ENCODE measurements at regions not wholly inside any gene's neighbourhood (a gene's known extent, or its start where the extent isn't known, plus 50 kb on each side); places are given as distances from the start of the nearest gene placed in this dataset.
"Not testable (repeated sequence)": the region's sequence is repeated elsewhere in the genome, so short reads cannot be mapped to it uniquely, and the experiment has no call there.

- no peak for DNase-seq (ENCODE audit: low spot score)
These were observed 102.6 kb downstream of the LHFPL1 start for GRCh38 chrX:112577146-112577545.

- no peak for DNase-seq (ENCODE audit: low spot score)
These were observed 108.3 kb downstream of the LHFPL1 start for GRCh38 chrX:112571388-112571787.

- no peak for DNase-seq (ENCODE audit: low spot score)
These were observed 123.9 kb downstream of the LHFPL1 start for GRCh38 chrX:112555831-112556230.

GRCh38 chrX:112545051-112545450 lies 134.7 kb downstream of the LHFPL1 start:
- no peak for DNase-seq (ENCODE audit: low spot score)

GRCh38 chrX:112536544-112536943 lies 143.2 kb downstream of the LHFPL1 start:
- no peak for DNase-seq (ENCODE audit: low spot score)

GRCh38 chrX:112527903-112528302 lies 151.8 kb downstream of the LHFPL1 start:
- no peak for DNase-seq (ENCODE audit: low spot score)

GRCh38 chrX:112521676-112522075 lies 158.1 kb downstream of the LHFPL1 start:
- no peak for DNase-seq (ENCODE audit: low spot score)

- DNase-seq (ENCODE audit: low spot score) = no peak
These were observed 159.6 kb downstream of the LHFPL1 start for GRCh38 chrX:112520124-112520523.

GRCh38 chrX:112513154-112513553 lies 166.6 kb downstream of the LHFPL1 start:
- no peak for DNase-seq (ENCODE audit: low spot score)

GRCh38 chrX:112512509-112512908 lies 167.2 kb downstream of the LHFPL1 start:
- no peak for DNase-seq (ENCODE audit: low spot score)

- DNase-seq (ENCODE audit: low spot score) = no peak
These were observed 169.1 kb downstream of the LHFPL1 start for GRCh38 chrX:112510629-112511028.

GRCh38 chrX:112477653-112478052 lies 202.1 kb downstream of the LHFPL1 start:
- no peak for DNase-seq (ENCODE audit: low spot score)

- no peak for DNase-seq (ENCODE audit: low spot score)
These were observed 206.1 kb downstream of the LHFPL1 start for GRCh38 chrX:112473654-112474053.

- DNase-seq (ENCODE audit: low spot score) = no peak
These were observed 209.2 kb downstream of the LHFPL1 start for GRCh38 chrX:112470551-112470950.

- DNase-seq (ENCODE audit: low spot score) = not testable (repeated sequence)
These were observed 217.7 kb downstream of the LHFPL1 start for GRCh38 chrX:112461949-112462450.

- no peak for DNase-seq (ENCODE audit: low spot score)
These were observed 221.9 kb downstream of the LHFPL1 start for GRCh38 chrX:112457788-112458187.

GRCh38 chrX:112450810-112451209 lies 228.9 kb downstream of the LHFPL1 start:
- no peak for DNase-seq (ENCODE audit: low spot score)

GRCh38 chrX:112440277-112440676 lies 239.5 kb downstream of the LHFPL1 start:
- no peak for DNase-seq (ENCODE audit: low spot score)

- no peak for DNase-seq (ENCODE audit: low spot score)
These were observed 255.6 kb downstream of the LHFPL1 start for GRCh38 chrX:112424166-112424565.

GRCh38 chrX:112391313-112391712 lies 288.4 kb downstream of the LHFPL1 start:
- no peak for DNase-seq (ENCODE audit: low spot score)

GRCh38 chrX:112381649-112382298 lies 298.0 kb downstream of the LHFPL1 start:
- not testable (repeated sequence) for DNase-seq (ENCODE audit: low spot score)

- DNase-seq (ENCODE audit: low spot score) = no peak
These were observed 298.1 kb upstream of the TRPC5 start for GRCh38 chrX:112380541-112381278.

GRCh38 chrX:112377481-112377880 lies 294.9 kb upstream of the TRPC5 start:
- no peak for DNase-seq (ENCODE audit: low spot score)

All from cerebellar cortex (tissue), 1 donor.